ENCODE measurements at regions not wholly inside any gene's neighbourhood (a gene's known extent, or its start where the extent isn't known, plus 50 kb on each side); places are given as distances from the start of the nearest gene placed in this dataset.
"Not testable (repeated sequence)": the region's sequence is repeated elsewhere in the genome, so short reads cannot be mapped to it uniquely, and the experiment has no call there.

- ATAC-seq; intact Hi-C loops (cut with DNase I); DNase-seq (ENCODE audit: low spot score): not testable (repeated sequence)
Observed at GRCh38 chr2:62599674-62600410, 93.8 kb upstream of the TMEM17 start.

GRCh38 chr2:62597323-62597722 lies 91.3 kb upstream of the TMEM17 start:
- ATAC-seq (peak; percentile 81), DNase-seq (ENCODE audit: low spot score) (no peak)
- intact Hi-C loops (cut with DNase I) = no loop called here

GRCh38 chr2:62596061-62596921 lies 90.3 kb upstream of the TMEM17 start:
- intact Hi-C loops (cut with DNase I) = no loop called here
- DNase-seq (ENCODE audit: low spot score) = no peak
- ATAC-seq = peak; percentile 57

GRCh38 chr2:62595474-62595873 lies 89.5 kb upstream of the TMEM17 start:
- intact Hi-C loops (cut with DNase I) = no loop called here
- ATAC-seq = no peak

GRCh38 chr2:62593825-62594224 lies 87.8 kb upstream of the TMEM17 start:
- ATAC-seq (no peak), DNase-seq (ENCODE audit: low spot score) (no peak)
- intact Hi-C loops (cut with DNase I) = no loop called here

More at GRCh38 chr2:62595474-62595873, 89.5 kb upstream of the TMEM17 start:
- no peak for DNase-seq (ENCODE audit: low spot score)

- intact Hi-C loops (cut with DNase I) = no loop called here
- DNase-seq (ENCODE audit: low spot score) = no peak
Observed at GRCh38 chr2:62591491-62591890, 85.5 kb upstream of the TMEM17 start.

GRCh38 chr2:62589691-62590356 lies 83.8 kb upstream of the TMEM17 start:
- DNase-seq (ENCODE audit: low spot score) (no peak), ATAC-seq (peak; percentile 91)
- intact Hi-C loops (cut with DNase I) = no loop called here

More at GRCh38 chr2:62591491-62591890, 85.5 kb upstream of the TMEM17 start:
- ATAC-seq = no peak

GRCh38 chr2:62587592-62587991 lies 81.6 kb upstream of the TMEM17 start:
- intact Hi-C loops (cut with DNase I) = no loop called here
- DNase-seq (ENCODE audit: low spot score) = no peak
- ATAC-seq = no peak

- ATAC-seq (peak; percentile 80), DNase-seq (ENCODE audit: low spot score) (no peak)
- intact Hi-C loops (cut with DNase I) = no loop called here
Observed at GRCh38 chr2:62586981-62587380, 81.0 kb upstream of the TMEM17 start.

GRCh38 chr2:62578803-62579640 lies 73.0 kb upstream of the TMEM17 start:
- DNase-seq (ENCODE audit: low spot score) (no peak), ATAC-seq (peak; percentile 52)
- intact Hi-C loops (cut with DNase I) = no loop called here

GRCh38 chr2:62577994-62578781 lies 72.2 kb upstream of the TMEM17 start:
- ATAC-seq (peak; percentile 31), DNase-seq (ENCODE audit: low spot score) (no peak)
- intact Hi-C loops (cut with DNase I) = loop anchor here (2.0 kb wide), 1 partner anchor 49 kb away; no protein-coding TSS in a partner anchor

- ATAC-seq (peak; percentile 37), DNase-seq (ENCODE audit: low spot score) (no peak)
- intact Hi-C loops (cut with DNase I) = loop anchor here (2.0 kb wide), 1 partner anchor 48 kb away; no protein-coding TSS in a partner anchor
Observed at GRCh38 chr2:62576276-62576939, 70.4 kb upstream of the TMEM17 start.

- no peak for DNase-seq (ENCODE audit: low spot score)
- no peak for ATAC-seq
- intact Hi-C loops (cut with DNase I) = no loop called here
Observed at GRCh38 chr2:62573936-62574335, 67.9 kb upstream of the TMEM17 start.

GRCh38 chr2:62573137-62573731 lies 67.2 kb upstream of the TMEM17 start:
- intact Hi-C loops (cut with DNase I) = no loop called here
- ATAC-seq = no peak
- DNase-seq (ENCODE audit: low spot score) = no peak

- DNase-seq (ENCODE audit: low spot score) = no peak
- peak; percentile 35 for ATAC-seq
- intact Hi-C loops (cut with DNase I) = no loop called here
Observed at GRCh38 chr2:62570861-62571698, 65.1 kb upstream of the TMEM17 start.
